ENCODE measurements at regions not wholly inside any gene's neighbourhood (a gene's known extent, or its start where the extent isn't known, plus 50 kb on each side); places are given as distances from the start of the nearest gene placed in this dataset.

GRCh38 chr14:58769771-58770170 lies 132.0 kb downstream of the DACT1 start:
- no peak for DNase-seq
- Histone ChIP-seq H3K79me2 (ENCODE audit: low read depth) (no peaks in the 10 kb centered on the region), H3F3A (ENCODE audit: insufficient read depth, low read depth) (no peaks in the 10 kb centered on the region), H3K9me3 (ENCODE audit: insufficient read depth, low read depth) (no peaks in the 10 kb centered on the region), H3K4me2 (no peak overlapping the region), H3K9me2 (ENCODE audit: insufficient read depth) (no peaks in the 10 kb centered on the region), H3K36me3 (ENCODE audit: low read depth) (no peaks in the 10 kb centered on the region), H3K4me3 (no peak overlapping the region), H3K4me1 (replicated peaks; ENCODE audit: insufficient read depth) (no peaks in the 10 kb centered on the region), H3K27ac (no peak overlapping the region), H4K20me1 (ENCODE audit: insufficient read depth) (no peaks in the 10 kb centered on the region; the same call in 1 of the 2 replicates), H3K27me3 (ENCODE audit: insufficient read depth, low read depth) (peaks cover 10% of the 10 kb centered on the region; the same call in 1 of the 2 replicates), H2AFZ (no peak overlapping the region)
- ChIA-PET POLR2A (ENCODE audit: unreplicated experiment) (no interaction called here), CTCF (no interaction called here)
- TF ChIP-seq EZH2 (IDR thresholded peaks at IDR 0.05; ENCODE audit: low read depth) (no peak), CTCF (conservative IDR thresholded peaks at IDR 0.05) (no peak)
- intact Hi-C loops (cut with micrococcal nuclease; ENCODE audit: unreplicated experiment), result no loop called here
- no TSS peak for BruUV-seq (replicated peaks)

DNA sequence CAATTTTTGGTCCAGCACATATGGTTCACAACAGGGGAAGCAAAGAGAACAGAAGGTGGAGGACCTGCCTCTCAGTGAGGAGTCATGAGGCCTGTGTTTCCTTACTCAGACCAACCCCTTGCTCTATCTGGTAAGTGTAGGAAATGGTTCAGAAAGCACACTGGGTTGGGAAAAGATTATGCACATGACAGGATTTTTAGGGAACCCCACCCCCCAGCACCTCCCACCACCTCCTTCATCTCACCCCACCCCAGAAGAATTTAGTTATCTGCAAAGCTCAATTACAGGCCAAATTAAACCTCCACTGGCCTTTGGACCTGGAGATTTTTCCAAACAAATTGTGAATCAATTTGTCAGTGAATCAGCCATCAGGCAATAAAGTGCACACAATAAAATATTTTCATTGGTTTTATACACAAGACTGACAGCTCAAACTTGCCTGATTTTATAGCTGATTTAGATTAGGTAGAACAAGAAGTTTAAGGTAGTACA lies 132.8 kb downstream of the DACT1 start:
- no peak overlapping the region for H2AFZ ChIP-seq
- H3K27ac ChIP-seq, result no peak overlapping the region
- BruUV-seq (replicated peaks), result no TSS peak
- ChIA-PET CTCF (interaction anchor here (0.6 kb wide), 1 partner anchor 259 kb away, joined by 4 read pairs; no protein-coding TSS in a partner anchor), POLR2A (ENCODE audit: unreplicated experiment) (no interaction called here)
- no peaks in the 10 kb centered on the region for H3K4me1 ChIP-seq (replicated peaks; ENCODE audit: insufficient read depth)
- intact Hi-C loops (cut with micrococcal nuclease; ENCODE audit: unreplicated experiment), result no loop called here
- H3K79me2 ChIP-seq (ENCODE audit: low read depth), result no peaks in the 10 kb centered on the region
- H3K9me3 ChIP-seq (ENCODE audit: insufficient read depth, low read depth), result no peaks in the 10 kb centered on the region
- no peak for DNase-seq
- H3K27me3 ChIP-seq (ENCODE audit: insufficient read depth, low read depth), result peaks cover 14% of the 10 kb centered on the region; the same call in 1 of the 2 replicates
- H3K36me3 ChIP-seq (ENCODE audit: low read depth), result no peaks in the 10 kb centered on the region
- H4K20me1 ChIP-seq (ENCODE audit: insufficient read depth), result no peaks in the 10 kb centered on the region; the same call in 1 of the 2 replicates
- no peak overlapping the region for H3K4me3 ChIP-seq
- H3K9me2 ChIP-seq (ENCODE audit: insufficient read depth), result no peaks in the 10 kb centered on the region
- H3K4me2 ChIP-seq, result no peak overlapping the region
- no peaks in the 10 kb centered on the region for H3F3A ChIP-seq (ENCODE audit: insufficient read depth, low read depth)
- TF ChIP-seq EZH2 (IDR thresholded peaks at IDR 0.05; ENCODE audit: low read depth) (no peak), CTCF (conservative IDR thresholded peaks at IDR 0.05) (no peak)

DNA sequence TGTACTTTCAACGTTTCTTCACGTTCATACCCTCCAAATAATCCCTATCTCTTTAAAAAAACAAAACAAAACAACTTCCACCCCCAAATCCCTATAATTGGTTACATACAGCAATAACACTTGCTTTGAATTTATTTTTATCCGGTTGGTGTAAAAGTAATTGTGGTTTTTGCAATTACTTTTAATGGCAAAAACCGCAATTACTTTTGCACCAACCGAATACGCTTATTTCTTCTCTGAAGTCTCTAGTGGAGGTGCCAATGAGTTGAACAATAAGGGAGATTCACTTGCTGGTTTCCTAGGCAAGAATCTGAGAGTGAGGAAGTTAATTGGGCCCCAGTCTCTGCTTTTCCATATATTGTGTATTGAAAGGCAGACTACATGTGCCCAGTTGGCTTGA lies 133.3 kb downstream of the DACT1 start:
- Histone ChIP-seq H3K36me3 (ENCODE audit: low read depth) (no peaks in the 10 kb centered on the region), H3F3A (ENCODE audit: insufficient read depth, low read depth) (no peaks in the 10 kb centered on the region), H3K27me3 (ENCODE audit: insufficient read depth, low read depth) (peaks cover 19% of the 10 kb centered on the region; the same call in 1 of the 2 replicates), H2AFZ (no peak overlapping the region), H3K4me1 (replicated peaks; ENCODE audit: insufficient read depth) (no peaks in the 10 kb centered on the region), H3K9me3 (ENCODE audit: insufficient read depth, low read depth) (no peaks in the 10 kb centered on the region), H3K79me2 (ENCODE audit: low read depth) (no peaks in the 10 kb centered on the region), H3K27ac (no peak overlapping the region), H3K9me2 (ENCODE audit: insufficient read depth) (no peaks in the 10 kb centered on the region), H3K4me2 (no peak overlapping the region), H3K4me3 (no peak overlapping the region), H4K20me1 (ENCODE audit: insufficient read depth) (no peaks in the 10 kb centered on the region; the same call in 1 of the 2 replicates)
- no peak for TF ChIP-seq CTCF (conservative IDR thresholded peaks at IDR 0.05)
- TF ChIP-seq EZH2 (IDR thresholded peaks at IDR 0.05; ENCODE audit: low read depth), result no peak
- no peak for DNase-seq
- POLR2A ChIA-PET (ENCODE audit: unreplicated experiment), result no interaction called here
- BruUV-seq (replicated peaks), result no TSS peak
- intact Hi-C loops (cut with micrococcal nuclease; ENCODE audit: unreplicated experiment), result no loop called here
- CTCF ChIA-PET, result interaction anchor here (0.6 kb wide), 1 partner anchor 260 kb away, joined by 4 read pairs; no protein-coding TSS in a partner anchor
